Activated CD8-positive, alpha-beta memory T cell treated with anti-CD3 and anti-CD28 coated beads for 36 hours (primary cell): ENCODE measurements at regions not wholly inside any gene's neighbourhood (a gene's known extent, or its start where the extent isn't known, plus 50 kb on each side); places are given as distances from the start of the nearest gene placed in this dataset.

Source experiments
- CTCF ChIA-PET: fragments of 350-600 bp; sonication (Branson Sonifier 250); formaldehyde crosslinking; loops from one replicate; lab custom pipeline; 2021; ENCODE audit warnings: antibody characterized with exemption; lab: Charles Lee
- POLR2A ChIA-PET: fragments of 350-600 bp; sonication (Branson Sonifier 250); formaldehyde crosslinking; loops from one replicate; lab custom pipeline; 2021; ENCODE audit warnings: antibody characterized with exemption; lab: Charles Lee

DNA sequence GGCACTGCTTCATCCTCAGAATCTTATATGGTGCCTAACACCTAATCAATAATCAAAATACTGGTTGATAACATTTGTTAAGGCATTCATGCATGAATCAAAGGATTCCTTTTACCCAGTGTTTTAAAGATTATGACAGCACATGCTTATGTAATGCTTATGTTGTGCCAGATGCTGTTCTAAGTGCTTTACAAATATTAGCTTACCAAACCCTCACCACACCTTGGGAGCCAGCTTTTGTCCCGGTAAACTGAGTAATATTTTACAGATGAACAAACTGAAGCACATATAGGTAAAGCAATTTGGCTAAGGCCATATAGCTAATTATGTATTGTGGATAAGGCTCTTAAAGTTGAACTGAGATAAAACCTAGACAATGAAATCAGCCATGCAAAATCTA lies 209.2 kb downstream of the ALX1 start:
- CTCF ChIA-PET: no interaction called here

DNA sequence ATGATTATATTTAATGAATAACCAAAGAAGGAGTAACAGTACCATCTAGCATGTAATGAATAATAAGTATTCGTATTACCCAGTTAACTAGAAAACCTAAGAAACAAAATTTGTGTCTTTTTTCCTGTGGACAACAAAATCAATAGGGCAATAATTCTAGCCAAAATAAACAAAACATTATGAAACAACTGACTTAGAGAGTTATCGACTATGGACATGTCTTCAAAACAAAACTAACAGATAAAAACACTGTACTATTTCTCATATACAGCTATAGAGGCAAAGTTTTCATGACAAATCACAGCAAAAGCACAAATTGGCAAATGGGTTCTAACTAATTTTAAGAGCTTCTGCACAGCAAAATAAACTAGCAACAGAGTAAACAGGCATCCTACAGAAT lies 224.1 kb downstream of the ALX1 start:
- ChIA-PET CTCF (no interaction called here), POLR2A (no interaction called here)

More for the DNA sequence above, 209.2 kb downstream of the ALX1 start:
- POLR2A ChIA-PET: no interaction called here

DNA sequence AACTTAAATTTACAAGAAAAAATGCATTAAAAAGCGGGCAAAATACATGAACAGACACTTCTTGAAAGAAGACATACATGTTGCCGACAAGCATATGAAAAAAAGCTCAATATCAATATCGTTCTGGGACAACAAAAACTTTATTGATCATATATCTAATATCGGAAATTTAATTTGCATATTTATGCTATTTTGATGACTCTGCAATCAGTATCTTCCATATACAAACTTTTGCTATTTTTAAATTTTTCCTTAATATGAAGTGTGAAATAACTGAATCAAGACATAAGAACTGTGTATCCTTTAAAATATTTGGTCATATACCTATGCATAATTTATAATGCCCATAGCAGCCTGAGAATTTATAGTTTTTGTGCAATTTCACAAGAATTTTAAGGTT lies 224.6 kb downstream of the ALX1 start:
- POLR2A ChIA-PET: no interaction called here

DNA sequence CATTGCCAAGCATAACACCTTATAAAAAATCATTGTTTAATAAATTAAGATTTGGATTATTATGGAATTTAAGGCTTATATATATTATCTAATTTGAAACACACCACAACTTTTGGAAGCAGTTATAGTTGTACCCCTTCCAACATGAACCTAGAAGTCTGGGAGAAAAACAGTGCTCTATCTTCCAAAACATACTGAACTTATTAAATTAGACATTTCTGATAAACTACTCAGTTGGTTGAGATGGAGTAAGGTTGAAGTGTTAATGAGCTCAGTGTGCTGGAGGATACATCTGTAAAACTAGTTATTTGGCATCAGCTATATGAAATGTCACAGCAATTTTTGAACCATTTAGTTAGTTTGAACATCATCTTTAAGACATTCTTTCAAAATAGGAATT lies 227.4 kb downstream of the ALX1 start:
- ChIA-PET POLR2A (no interaction called here), CTCF (no interaction called here)

More for the DNA sequence above, 224.6 kb downstream of the ALX1 start:
- CTCF ChIA-PET: no interaction called here

DNA sequence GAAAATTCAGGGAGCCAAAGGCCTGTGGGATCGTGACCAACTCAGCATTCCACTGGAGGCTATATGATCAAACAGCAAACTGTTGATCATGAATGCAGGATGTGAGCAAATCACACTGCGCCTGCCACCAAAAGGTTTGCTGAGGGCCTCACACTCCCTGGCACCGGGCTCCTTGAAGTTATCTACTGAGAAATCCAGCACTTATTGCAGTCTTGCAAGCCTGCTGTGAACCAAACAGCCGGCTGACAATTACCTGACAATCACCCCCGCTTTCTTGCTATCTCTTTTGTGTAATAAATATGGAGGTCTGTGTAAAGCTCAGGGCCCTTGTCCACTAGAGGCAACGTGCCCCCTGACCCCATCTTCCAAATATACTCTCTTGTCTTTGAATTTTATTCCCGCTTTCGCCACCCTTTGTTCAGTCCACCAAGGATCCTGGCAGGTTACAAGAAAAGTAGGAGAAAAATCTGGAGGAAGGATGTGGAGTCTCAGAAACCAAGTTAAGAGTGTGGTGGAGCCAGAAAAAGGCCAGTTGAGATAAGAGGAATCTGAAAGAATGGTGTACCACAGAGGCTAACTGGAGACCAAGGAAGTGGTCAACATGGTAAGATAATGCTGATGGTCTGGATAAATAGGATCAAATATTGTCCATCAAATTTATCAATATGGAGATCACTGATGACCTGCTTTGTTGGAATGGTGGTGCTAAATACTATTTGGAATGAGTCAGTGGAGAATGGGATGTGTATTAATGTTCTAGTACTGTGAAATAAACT lies 229.2 kb downstream of the ALX1 start:
- ChIA-PET POLR2A (no interaction called here), CTCF (no interaction called here)

DNA sequence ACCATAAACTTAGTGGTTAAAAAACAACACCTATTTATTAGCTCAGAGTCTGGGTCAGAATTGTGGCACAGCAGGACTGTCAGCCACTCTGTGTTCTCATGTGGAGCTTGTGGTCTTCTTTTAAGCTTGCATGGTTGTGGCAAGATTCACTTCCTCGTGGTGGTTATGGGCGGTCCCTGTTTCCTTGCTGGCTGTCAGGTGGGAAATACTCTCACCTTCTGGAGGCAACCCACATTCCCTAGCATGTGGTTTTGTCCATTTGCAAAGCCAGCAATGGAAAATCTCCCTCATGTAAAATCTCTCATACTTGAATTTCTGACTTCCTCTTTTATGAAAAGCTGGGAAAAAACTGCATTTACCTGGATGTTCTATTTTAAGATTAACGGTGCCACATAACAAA lies 229.8 kb downstream of the ALX1 start:
- ChIA-PET CTCF (no interaction called here), POLR2A (no interaction called here)

DNA sequence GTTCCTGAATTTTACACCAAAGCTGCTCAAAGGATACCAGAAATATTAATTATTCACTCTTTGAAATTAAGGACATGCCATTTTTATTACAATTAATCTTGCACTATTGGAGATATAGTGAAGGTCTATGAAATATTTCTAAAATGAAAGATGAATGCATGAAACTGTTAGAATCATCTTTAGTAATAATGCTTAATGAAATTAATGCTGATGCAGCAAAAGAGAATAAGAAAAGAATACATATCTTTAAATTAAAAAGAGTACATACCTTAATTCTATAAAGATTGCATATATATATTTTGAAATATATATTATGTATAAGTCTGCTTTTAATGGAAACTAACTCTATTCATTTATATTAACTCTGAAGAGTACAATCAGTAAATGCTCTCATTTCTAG lies 236.0 kb downstream of the ALX1 start:
- POLR2A ChIA-PET: no interaction called here

DNA sequence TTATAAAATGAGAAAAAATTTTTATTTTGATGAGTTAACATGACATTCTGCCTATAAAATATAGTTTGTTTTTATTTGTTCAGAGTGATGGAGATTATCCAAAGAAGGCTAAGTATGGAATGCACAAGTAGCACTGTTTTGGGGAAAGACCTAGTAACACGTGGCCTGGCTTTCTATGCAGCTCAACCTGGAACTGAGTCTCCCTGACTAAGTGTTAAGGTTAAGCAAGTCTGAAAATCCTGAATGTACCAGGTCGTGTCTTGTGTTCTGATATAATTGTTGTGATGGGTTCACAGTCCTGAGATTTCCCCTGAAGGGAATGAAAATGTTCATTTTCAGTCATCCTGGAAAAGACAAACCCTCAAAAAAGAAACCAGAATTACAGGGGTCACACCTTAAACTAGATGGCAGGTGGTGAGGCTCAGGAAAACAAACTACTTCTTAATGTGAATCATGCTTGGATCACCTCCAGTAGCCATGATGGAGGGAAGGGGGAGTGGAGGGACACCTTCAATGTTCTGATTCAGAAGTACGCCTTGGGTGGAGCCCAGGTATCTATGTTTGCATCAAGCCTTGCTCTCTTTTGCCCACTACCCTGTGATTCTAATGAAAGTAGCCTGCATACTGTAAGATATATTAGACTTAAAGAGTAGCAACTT lies 236.8 kb downstream of the ALX1 start:
- ChIA-PET CTCF (no interaction called here), POLR2A (no interaction called here)

More for the DNA sequence above, 236.0 kb downstream of the ALX1 start:
- CTCF ChIA-PET: no interaction called here

DNA sequence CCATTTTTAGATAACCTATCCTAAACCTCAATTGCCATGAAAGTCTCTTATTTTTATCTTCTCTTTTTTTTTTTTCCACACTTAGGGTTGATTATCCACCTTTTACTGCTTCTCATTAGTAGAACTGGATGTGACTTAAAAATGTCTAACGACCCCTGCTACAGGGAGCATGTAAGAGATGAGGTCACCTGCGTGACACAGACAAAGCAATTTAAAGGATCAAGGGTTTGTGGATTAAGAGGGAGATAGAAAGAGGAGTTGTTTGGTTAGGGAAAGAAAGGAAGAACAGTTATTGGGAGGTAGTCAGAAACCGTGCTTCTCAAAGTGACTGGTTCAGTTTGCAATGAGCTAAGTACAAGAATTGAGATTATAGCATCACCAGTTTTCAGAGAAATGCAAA lies 239.1 kb downstream of the ALX1 start:
- CTCF ChIA-PET: no interaction called here

DNA sequence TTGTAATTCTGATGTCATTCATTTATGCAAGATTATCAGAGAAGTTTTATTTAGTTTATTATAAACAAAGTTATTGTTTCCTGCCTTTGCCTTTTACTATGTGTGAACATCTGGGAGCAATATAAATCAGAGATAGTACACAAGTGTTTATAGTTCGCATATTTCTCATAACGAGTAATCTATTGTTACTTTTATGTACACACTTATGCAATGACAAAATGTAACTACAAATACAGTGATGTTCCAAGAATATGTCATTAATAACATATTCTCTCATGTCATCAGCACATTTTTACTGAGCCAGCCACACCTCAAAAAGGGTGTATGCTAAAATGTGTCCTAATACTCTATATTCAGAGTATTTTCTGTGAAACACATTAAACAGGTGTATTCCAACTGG lies 243.2 kb downstream of the ALX1 start:
- CTCF ChIA-PET: no interaction called here
- POLR2A ChIA-PET: no interaction called here

More for the DNA sequence above, 239.1 kb downstream of the ALX1 start:
- POLR2A ChIA-PET: no interaction called here

DNA sequence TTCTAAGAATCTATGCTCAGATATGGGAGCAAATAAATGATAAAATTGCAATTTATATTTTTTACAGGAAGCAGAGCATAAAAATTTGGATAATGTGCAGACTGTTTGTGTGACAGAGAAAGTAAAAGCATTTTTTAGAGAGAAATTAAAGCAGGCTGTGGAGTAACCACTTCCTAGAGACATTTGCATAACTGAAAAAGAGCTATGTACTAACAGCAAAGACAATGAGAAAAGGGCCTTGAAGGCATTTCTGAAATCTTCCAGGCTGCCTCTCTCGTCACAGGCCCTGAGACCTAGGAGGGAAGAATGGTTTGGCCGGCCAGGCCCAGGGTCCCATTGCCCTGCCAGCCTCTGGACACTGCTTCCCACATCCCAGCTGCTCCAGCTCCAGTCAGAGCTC lies 247.2 kb downstream of the ALX1 start:
- CTCF ChIA-PET: no interaction called here
- POLR2A ChIA-PET: no interaction called here

DNA sequence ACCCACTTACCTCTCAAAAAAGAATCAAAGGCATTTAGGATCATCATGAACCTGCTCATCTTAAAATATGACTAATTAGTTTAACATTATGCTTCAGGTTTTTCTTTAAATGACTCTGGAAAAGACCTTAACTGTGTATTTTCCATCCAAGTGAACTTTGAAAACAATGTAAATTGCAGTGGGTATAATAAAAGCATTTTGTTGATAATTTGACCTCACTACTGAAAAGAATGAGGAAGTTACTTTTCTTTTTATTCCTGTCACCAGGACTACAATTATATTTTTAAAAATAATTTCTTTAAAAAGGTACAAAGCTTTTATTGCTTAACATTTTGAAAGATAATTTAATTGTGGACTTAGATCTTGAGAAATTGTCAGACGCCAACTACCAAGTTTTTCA lies 249.9 kb downstream of the ALX1 start:
- ChIA-PET CTCF (no interaction called here), POLR2A (no interaction called here)

DNA sequence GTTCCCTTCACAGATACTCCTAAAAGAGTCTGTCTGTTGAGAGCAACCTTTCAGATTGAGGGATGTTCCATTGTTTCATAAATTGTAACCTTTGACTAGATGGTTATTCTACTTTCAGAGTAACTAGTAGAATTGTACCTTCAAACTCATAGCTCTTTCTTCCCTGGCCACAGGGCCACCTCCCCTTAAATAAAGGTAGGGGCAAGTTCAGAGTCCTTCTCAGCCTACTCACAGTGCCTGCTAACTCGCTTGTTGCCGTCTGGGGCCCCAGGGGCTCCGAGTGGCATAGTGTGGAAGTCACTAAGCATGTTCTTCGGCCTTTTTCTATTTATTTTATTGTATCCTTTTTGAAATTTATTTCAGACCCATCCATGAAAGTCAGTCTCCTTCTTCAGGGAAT lies 250.4 kb downstream of the ALX1 start:
- ChIA-PET POLR2A (no interaction called here), CTCF (no interaction called here)

DNA sequence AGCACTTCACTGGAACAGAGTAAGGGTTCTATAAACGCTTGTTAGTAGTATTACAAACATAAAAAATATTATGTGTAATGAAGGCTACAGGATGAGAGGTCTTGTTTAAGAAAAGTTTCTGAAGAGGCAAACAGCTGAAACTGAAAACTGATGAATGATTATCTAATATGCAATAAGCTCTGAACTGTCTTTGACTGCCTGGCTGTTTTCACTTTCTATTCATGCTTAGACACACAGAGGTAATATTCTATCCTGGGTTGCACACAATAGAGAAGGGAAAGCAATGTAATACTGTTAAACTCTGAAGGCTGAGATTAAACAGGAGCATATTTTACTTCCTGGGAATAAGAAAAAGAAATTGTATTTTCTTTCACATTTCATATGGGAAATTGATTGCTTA lies 251.3 kb downstream of the ALX1 start:
- ChIA-PET CTCF (no interaction called here), POLR2A (no interaction called here)

DNA sequence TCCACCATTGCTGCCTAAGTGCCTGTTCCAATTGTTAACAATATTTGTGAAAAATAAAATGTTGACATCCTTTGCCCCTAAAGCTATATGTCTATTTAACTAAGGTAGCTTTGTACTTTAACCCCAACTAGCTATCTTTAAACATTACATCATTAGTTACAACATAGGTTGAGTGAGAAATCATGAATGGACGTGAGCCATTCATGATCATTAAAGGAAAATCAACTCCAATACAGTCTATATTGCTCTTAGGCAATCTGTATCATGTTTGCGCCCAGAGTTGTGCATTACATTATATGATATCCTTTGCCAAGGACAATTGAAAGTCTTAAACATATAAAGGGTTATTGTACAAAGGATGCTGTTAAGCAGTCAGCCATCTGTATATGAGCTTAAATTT lies 269.6 kb downstream of the ALX1 start:
- CTCF ChIA-PET: no interaction called here
- POLR2A ChIA-PET: no interaction called here

DNA sequence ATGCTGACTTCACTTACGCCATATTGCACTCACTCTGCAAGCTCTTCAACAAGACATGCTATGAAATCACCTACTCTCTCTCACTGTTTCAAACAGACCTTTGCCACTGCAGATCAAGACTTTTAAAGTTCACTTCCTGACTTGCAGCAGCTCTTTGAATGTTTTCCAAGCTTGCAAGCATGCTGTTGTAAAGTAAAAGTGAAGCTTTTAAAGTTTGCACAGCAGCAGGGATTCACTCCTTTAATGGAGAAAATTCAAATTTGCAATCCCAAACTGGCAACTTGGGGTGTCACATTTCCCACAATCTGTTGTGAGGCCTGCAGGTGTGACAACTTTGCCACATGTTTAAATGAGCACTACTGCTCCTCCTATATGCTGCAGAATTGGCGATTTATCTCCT lies 270.9 kb downstream of the ALX1 start:
- POLR2A ChIA-PET: no interaction called here
- CTCF ChIA-PET: no interaction called here

DNA sequence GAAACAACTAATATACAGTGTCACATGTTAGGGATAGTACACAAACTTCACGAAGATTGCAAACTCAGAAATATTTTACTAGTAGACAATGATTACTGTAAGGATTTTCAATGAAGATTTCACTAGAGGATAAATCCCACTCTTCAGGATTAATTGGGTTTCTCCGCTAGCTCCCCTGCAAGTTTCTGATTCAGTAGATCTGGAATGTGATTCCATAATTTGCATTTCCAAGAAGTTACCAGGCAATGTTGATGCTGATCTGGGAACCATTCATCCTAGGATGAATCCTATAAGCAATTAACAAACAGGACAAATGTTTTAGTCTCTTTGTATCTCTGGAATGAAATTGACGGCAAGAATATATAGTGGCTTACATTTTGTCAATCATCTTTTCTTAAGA lies 272.4 kb downstream of the ALX1 start:
- ChIA-PET POLR2A (no interaction called here), CTCF (no interaction called here)

DNA sequence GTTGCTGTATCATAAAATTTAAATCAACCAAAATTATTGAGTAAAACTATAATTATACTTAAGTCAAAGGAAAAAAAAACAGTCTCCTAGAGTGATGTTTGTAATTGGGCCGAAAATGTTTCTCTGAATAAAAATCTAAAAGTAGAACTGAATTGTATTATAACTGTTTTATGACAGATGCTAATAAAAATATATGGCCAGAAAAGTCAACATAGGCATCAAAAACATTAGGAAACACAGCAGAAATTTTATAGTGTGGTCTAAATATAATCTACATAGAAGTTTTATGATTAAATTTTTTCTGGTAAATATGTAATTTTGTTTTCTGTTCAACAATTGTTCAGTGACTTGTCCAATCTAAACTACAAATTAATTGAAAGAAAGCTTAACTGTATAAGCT lies 277.8 kb downstream of the ALX1 start:
- ChIA-PET CTCF (no interaction called here), POLR2A (no interaction called here)

DNA sequence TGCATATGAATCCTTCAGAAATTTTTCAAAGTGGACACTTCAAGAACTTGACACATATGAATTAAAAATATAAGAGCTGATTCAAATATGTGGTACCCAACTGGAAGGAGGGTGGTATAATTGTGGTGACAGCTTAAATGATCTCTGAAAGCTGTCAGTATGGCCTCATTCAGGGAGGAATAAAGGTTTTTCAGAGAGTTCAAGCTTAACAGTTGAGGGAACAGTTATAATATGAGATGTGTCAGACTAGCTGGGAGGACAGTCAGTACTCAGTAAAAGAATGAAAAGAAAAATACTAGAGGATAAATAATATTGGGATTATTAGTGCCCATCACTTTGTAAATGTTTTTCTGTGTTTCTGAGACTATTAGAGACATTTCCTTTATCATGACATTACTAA lies 277.5 kb downstream of the RASSF9 start:
- ChIA-PET CTCF (no interaction called here), POLR2A (no interaction called here)

DNA sequence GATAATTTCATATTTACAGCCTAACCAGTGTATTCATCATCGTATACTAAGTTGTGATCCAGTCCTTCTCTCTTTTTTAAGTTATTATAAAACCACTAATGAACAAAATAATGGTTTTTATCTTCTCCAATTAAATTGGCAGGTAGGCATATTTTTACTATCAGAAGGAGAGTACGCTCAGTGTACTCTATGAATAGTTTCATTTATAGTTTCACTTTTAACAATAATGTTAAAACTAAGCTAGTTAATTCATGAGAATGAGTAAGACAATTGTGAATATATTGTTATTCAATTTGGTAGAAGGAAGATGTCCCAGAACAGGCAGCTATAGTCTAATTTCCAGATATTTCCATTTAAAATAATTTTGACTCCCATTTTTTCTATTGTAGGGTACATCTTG lies 277.1 kb downstream of the RASSF9 start:
- CTCF ChIA-PET: no interaction called here
- POLR2A ChIA-PET: no interaction called here

DNA sequence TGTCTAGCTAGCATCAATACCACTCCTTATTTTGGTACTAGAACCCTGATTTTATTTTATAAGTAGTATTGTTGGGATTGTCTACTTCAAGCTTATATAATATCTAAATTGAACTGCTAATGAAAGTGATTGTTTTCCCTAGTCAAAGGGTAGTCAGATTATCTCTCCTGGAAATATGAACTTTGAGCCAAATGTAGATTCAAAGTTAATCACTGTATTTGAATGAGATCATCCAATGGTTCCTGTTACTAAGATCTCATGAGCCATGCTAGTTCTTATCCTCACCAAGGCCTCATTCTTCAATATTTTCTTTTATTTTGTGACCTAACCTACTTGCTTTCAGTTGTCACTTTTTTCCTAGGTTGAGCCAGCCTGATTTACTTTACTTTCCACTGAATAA lies 276.7 kb downstream of the RASSF9 start:
- CTCF ChIA-PET: no interaction called here
- POLR2A ChIA-PET: no interaction called here
